GM23338 (cell line): ENCODE measurements at regions not wholly inside any gene's neighbourhood (a gene's known extent, or its start where the extent isn't known, plus 50 kb on each side); places are given as distances from the start of the nearest gene placed in this dataset.
"Not testable (repeated sequence)": the region's sequence is repeated elsewhere in the genome, so short reads cannot be mapped to it uniquely, and the experiment has no call there.

Experiments
- CREB1 ChIP-seq: fragments of 250-450 bp; sonication (Bioruptor Pico); IDR thresholded peaks from 2 replicates; pipeline ENCODE4 v1.5.0; 2020; ENCODE audit warnings: low read depth, mild to moderate bottlenecking, moderate library complexity
- CTCF ChIP-seq, 2 experiments: fragments of 200-600 bp in 1 of 2; sonication (generic) in 1 of 2; conservative IDR thresholded peaks; 2 replicates each; pipeline versions ENCODE4 v1.5.1 to v1.6.1; 2016 to 2017; ENCODE audit warnings: antibody characterized with exemption in 2 of 2, low read depth in 2 of 2, mild to moderate bottlenecking in 2 of 2, moderate library complexity in 1 of 2
- EZH2 ChIP-seq: fragments of 200-600 bp; sonication (generic); IDR thresholded peaks from one replicate; pipeline ENCODE4 v1.8.0; 2017; ENCODE audit warnings: antibody characterized with exemption, mild to moderate bottlenecking, low read depth; ENCODE audit not compliant: unreplicated experiment
- EZH2phosphoT487 ChIP-seq: fragments of 200-600 bp; sonication (generic); IDR thresholded peaks from one replicate; pipeline ENCODE4 v1.8.1; 2018; ENCODE audit warnings: antibody characterized with exemption; ENCODE audit not compliant: unreplicated experiment
- NANOG ChIP-seq: IDR thresholded peaks from 2 replicates; pipeline ENCODE4 v1.6.1; 2016; ENCODE audit warnings: antibody characterized with exemption, borderline replicate concordance
- POLR2AphosphoS5 ChIP-seq: IDR thresholded peaks from 2 replicates; pipeline ENCODE4 v1.6.1; 2016; ENCODE audit warnings: antibody characterized with exemption, low read depth
- REST ChIP-seq: IDR thresholded peaks from one replicate; pipeline ENCODE4 v1.6.1; 2018; ENCODE audit warnings: antibody characterized with exemption; ENCODE audit not compliant: unreplicated experiment

- not testable (repeated sequence) for TF ChIP-seq EZH2phosphoT487; CTCF (conservative IDR thresholded peaks at IDR 0.05; ENCODE audit: low read depth in 2 of 2); REST; CREB1 (CRISPR knock-in tag); NANOG; POLR2AphosphoS5; EZH2
Observed at GRCh38 chr21:9068622-9069021, 1452.8 kb upstream of the TPTE start.
